ENCODE measurements at regions not wholly inside any gene's neighbourhood (a gene's known extent, or its start where the extent isn't known, plus 50 kb on each side); places are given as distances from the start of the nearest gene placed in this dataset.

DNA sequence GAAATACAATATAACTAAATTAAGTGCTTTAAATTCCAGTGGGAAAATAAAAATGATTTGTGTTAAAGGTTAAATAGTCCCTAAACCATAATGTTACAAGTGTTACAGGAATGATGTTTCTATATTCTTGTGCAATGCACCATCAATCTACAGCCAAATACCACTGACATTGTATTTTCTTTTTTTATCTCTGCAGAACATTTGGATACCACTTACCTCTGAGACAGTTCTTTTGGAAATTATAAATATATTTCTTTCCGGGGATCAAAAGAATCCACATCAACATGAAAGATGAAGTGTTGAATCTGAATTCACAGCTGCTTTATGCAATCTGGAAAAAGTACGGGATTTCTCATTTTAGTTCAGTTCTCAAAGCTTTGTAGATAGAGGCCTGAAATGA lies 518.3 kb upstream of the AGA start:
- TF ChIP-seq, protein P1, sequence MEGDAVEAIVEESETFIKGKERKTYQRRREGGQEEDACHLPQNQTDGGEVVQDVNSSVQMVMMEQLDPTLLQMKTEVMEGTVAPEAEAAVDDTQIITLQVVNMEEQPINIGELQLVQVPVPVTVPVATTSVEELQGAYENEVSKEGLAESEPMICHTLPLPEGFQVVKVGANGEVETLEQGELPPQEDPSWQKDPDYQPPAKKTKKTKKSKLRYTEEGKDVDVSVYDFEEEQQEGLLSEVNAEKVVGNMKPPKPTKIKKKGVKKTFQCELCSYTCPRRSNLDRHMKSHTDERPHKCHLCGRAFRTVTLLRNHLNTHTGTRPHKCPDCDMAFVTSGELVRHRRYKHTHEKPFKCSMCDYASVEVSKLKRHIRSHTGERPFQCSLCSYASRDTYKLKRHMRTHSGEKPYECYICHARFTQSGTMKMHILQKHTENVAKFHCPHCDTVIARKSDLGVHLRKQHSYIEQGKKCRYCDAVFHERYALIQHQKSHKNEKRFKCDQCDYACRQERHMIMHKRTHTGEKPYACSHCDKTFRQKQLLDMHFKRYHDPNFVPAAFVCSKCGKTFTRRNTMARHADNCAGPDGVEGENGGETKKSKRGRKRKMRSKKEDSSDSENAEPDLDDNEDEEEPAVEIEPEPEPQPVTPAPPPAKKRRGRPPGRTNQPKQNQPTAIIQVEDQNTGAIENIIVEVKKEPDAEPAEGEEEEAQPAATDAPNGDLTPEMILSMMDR (IDR thresholded peaks at IDR 0.05 in 4 of 5, conservative IDR thresholded peaks at IDR 0.05 in 1 of 5), result no peak
- no peak for TF ChIP-seq POLR2A (IDR thresholded peaks at IDR 0.05)

Measured in gastrocnemius medialis (tissue), 4 donors.